ENCODE measurements at regions not wholly inside any gene's neighbourhood (a gene's known extent, or its start where the extent isn't known, plus 50 kb on each side); places are given as distances from the start of the nearest gene placed in this dataset.

DNA sequence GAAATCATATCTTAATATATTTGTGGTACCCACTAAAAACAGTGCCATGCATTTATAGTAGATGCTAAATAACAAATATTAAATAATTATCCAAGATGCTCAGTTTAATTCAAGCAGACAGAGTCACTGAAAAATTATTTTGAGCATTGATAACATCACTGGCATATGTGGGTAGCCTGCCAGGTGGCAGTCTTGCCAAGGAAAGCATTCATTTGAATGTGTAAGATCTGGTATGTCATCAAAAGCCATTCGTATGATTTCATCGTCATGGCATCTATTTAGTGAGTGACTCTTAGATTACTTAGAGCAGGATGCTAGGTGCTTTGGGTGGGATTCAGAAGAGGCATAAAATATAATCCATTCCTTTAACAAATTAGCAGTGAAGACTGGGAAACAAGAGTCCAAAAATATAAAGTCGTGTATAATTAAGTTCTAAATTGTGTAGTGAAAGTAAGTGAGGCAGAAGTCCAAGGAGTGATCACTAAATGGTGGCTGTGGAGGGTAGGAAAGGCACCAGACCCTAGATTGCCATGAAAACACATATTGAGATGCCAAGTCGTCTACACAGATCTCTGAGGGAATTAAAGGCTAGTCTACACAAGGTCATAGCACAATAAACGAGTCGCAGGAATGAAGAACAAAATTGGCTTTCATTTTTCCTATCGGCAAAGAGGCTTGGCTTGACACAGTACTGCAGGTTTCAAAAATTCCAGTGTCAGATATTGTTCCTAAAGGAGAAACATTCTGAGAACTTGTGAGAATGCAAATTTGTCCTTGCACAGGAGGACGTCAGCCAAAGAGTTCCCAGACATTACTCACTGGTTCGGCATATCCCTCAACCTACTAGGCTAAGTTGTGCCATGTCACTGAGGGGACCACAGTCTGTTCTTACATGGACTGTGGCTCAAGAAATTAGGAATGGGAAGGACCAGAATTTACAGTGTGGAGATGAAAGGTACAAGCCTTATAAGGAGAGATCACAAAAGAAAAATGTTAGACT lies 130.8 kb downstream of the LYPLAL1 start:
- TF ChIP-seq, protein P1, sequence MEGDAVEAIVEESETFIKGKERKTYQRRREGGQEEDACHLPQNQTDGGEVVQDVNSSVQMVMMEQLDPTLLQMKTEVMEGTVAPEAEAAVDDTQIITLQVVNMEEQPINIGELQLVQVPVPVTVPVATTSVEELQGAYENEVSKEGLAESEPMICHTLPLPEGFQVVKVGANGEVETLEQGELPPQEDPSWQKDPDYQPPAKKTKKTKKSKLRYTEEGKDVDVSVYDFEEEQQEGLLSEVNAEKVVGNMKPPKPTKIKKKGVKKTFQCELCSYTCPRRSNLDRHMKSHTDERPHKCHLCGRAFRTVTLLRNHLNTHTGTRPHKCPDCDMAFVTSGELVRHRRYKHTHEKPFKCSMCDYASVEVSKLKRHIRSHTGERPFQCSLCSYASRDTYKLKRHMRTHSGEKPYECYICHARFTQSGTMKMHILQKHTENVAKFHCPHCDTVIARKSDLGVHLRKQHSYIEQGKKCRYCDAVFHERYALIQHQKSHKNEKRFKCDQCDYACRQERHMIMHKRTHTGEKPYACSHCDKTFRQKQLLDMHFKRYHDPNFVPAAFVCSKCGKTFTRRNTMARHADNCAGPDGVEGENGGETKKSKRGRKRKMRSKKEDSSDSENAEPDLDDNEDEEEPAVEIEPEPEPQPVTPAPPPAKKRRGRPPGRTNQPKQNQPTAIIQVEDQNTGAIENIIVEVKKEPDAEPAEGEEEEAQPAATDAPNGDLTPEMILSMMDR (IDR thresholded peaks at IDR 0.05) = no peak
- TF ChIP-seq POLR2A (IDR thresholded peaks at IDR 0.05) (no peak), EP300 (IDR thresholded peaks at IDR 0.05) (no peak)

Data from sigmoid colon (tissue), 4 donors.